Neural crest cell (in vitro differentiated cells): ENCODE measurements at regions not wholly inside any gene's neighbourhood (a gene's known extent, or its start where the extent isn't known, plus 50 kb on each side); places are given as distances from the start of the nearest gene placed in this dataset.
"Not testable (repeated sequence)": the region's sequence is repeated elsewhere in the genome, so short reads cannot be mapped to it uniquely, and the experiment has no call there.

Experiments used
- DNase-seq: peaks from one replicate; pipeline ENCODE4 v3.0.0; 2021; ENCODE audit warnings: low read depth, mixed read lengths, low spot score
- H3K27ac Mint-ChIP-seq: one replicate; pipeline ENCODE4 v1.8.0; 2021; ENCODE audit warnings: mild to moderate bottlenecking, mixed read lengths; ENCODE audit not compliant: unreplicated experiment
- H3K27me3 Mint-ChIP-seq: 2 replicates; pipeline ENCODE4 v1.8.0; 2021; ENCODE audit warnings: low read depth, mild to moderate bottlenecking, mixed read lengths
- H3K36me3 Mint-ChIP-seq: 2 replicates; pipeline ENCODE4 v1.8.0; 2021; ENCODE audit warnings: low read depth, mild to moderate bottlenecking, mixed read lengths
- H3K4me1 Mint-ChIP-seq: 2 replicates; pipeline ENCODE4 v1.8.0; 2021; ENCODE audit warnings: mixed read lengths
- H3K4me3 Mint-ChIP-seq: one replicate; pipeline ENCODE4 v1.8.0; 2021; ENCODE audit warnings: mild to moderate bottlenecking, mixed read lengths
- H3K9me3 Mint-ChIP-seq: 2 replicates; pipeline ENCODE4 v1.8.0; 2021; ENCODE audit warnings: mixed read lengths
- CTCF ChIP-seq: fragments of 200-600 bp; sonication (generic); conservative IDR thresholded peaks from 2 replicates; pipeline ENCODE4 v1.5.0; 2021; ENCODE audit warnings: antibody characterized with exemption, mild to moderate bottlenecking

GRCh38 chr2:238523158-238524110, 96.7 kb downstream of the ASB1 start:
- no peak for TF ChIP-seq CTCF
- no peaks in the 10 kb centered on the region for H3K9me3 Mint-ChIP-seq
- peaks cover 24% of the 10 kb centered on the region for H3K4me1 Mint-ChIP-seq
- H3K27me3 Mint-ChIP-seq: no peaks in the 10 kb centered on the region
- H3K27ac Mint-ChIP-seq: peak overlapping the region; percentile 83
- peak; percentile 28 for DNase-seq
- no peaks in the 10 kb centered on the region for H3K36me3 Mint-ChIP-seq
- H3K4me3 Mint-ChIP-seq: no peak overlapping the region

GRCh38 chr2:238524426-238524983, 97.8 kb downstream of the ASB1 start:
- no peaks in the 10 kb centered on the region for H3K27me3 Mint-ChIP-seq
- H3K4me3 Mint-ChIP-seq: no peak overlapping the region
- no peak overlapping the region for H3K27ac Mint-ChIP-seq
- H3K4me1 Mint-ChIP-seq: peaks cover 24% of the 10 kb centered on the region
- H3K36me3 Mint-ChIP-seq: no peaks in the 10 kb centered on the region
- H3K9me3 Mint-ChIP-seq: no peaks in the 10 kb centered on the region
- no peak for TF ChIP-seq CTCF
- DNase-seq: no peak

GRCh38 chr2:238525990-238526389, 99.3 kb downstream of the ASB1 start:
- no peak overlapping the region for H3K27ac Mint-ChIP-seq
- TF ChIP-seq CTCF: no peak
- peaks cover 24% of the 10 kb centered on the region for H3K4me1 Mint-ChIP-seq
- H3K36me3 Mint-ChIP-seq: peaks cover 4% of the 10 kb centered on the region
- DNase-seq: no peak
- no peaks in the 10 kb centered on the region for H3K27me3 Mint-ChIP-seq
- no peak overlapping the region for H3K4me3 Mint-ChIP-seq
- H3K9me3 Mint-ChIP-seq: peaks cover 5% of the 10 kb centered on the region

GRCh38 chr2:238527565-238527964, 100.8 kb downstream of the ASB1 start:
- Mint-ChIP-seq H3K36me3 (peaks cover 15% of the 10 kb centered on the region), H3K9me3 (peaks cover 13% of the 10 kb centered on the region), H3K4me3 (no peak overlapping the region), H3K27me3 (no peaks in the 10 kb centered on the region), H3K4me1 (peaks cover 22% of the 10 kb centered on the region), H3K27ac (no peak overlapping the region)
- no peak for DNase-seq
- TF ChIP-seq CTCF: no peak

- H3K27me3 Mint-ChIP-seq: no peaks in the 10 kb centered on the region
- no peak for TF ChIP-seq CTCF
- H3K4me3 Mint-ChIP-seq: no peak overlapping the region
- peaks cover 13% of the 10 kb centered on the region for H3K9me3 Mint-ChIP-seq
- no peak for DNase-seq
- peaks cover 15% of the 10 kb centered on the region for H3K36me3 Mint-ChIP-seq
- H3K4me1 Mint-ChIP-seq: peaks cover 9% of the 10 kb centered on the region
- H3K27ac Mint-ChIP-seq: no peak overlapping the region
These were observed 102.4 kb downstream of the ASB1 start for GRCh38 chr2:238528953-238529781.

- not testable (repeated sequence) for H3K4me1 Mint-ChIP-seq, H3K27ac Mint-ChIP-seq, H3K4me3 Mint-ChIP-seq, H3K27me3 Mint-ChIP-seq, DNase-seq
- peaks cover 13% of the 10 kb centered on the region for H3K9me3 Mint-ChIP-seq
- H3K36me3 Mint-ChIP-seq: peaks cover 15% of the 10 kb centered on the region
These were observed 104.4 kb downstream of the ASB1 start for GRCh38 chr2:238531017-238531645.

- H3K4me1 Mint-ChIP-seq, DNase-seq, H3K27ac Mint-ChIP-seq, H3K4me3 Mint-ChIP-seq, H3K27me3 Mint-ChIP-seq, H3K9me3 Mint-ChIP-seq: not testable (repeated sequence)
- peaks cover 16% of the 10 kb centered on the region for H3K36me3 Mint-ChIP-seq
These were observed 117.0 kb downstream of the ASB1 start for GRCh38 chr2:238543732-238544131.
